ENCODE measurements at regions not wholly inside any gene's neighbourhood (a gene's known extent, or its start where the extent isn't known, plus 50 kb on each side); places are given as distances from the start of the nearest gene placed in this dataset.

- Histone ChIP-seq H3K4me3 (ENCODE audit: low read length, poor library complexity, severe bottlenecking) (no peak overlapping the region), H3K4me1 (ENCODE audit: insufficient read depth, low read length, poor library complexity, severe bottlenecking) (no peaks in the 10 kb centered on the region), H3K9me3 (ENCODE audit: insufficient read depth, low read depth, low read length) (no peaks in the 10 kb centered on the region), H3K9me2 (replicated peaks; ENCODE audit: low read depth, low read length) (no peaks in the 10 kb centered on the region), H3K9ac (ENCODE audit: low read depth, low read length, poor library complexity, severe bottlenecking) (no peak overlapping the region), H2AFZ (ENCODE audit: low read length) (no peak overlapping the region), H3K27me3 (ENCODE audit: insufficient read depth, low read length, poor library complexity, severe bottlenecking) (no peaks in the 10 kb centered on the region), H3F3A (ENCODE audit: low read depth) (no peaks in the 10 kb centered on the region), H3K4me2 (ENCODE audit: low read depth, low read length, poor library complexity, severe bottlenecking) (no peak overlapping the region), H4K20me1 (ENCODE audit: insufficient read depth, low read length, poor library complexity, severe bottlenecking) (no peaks in the 10 kb centered on the region), H3K79me2 (ENCODE audit: insufficient read depth, low read length) (no peaks in the 10 kb centered on the region), H3K36me3 (ENCODE audit: insufficient read depth, low read length) (no peaks in the 10 kb centered on the region)
- TF ChIP-seq, protein P1, sequence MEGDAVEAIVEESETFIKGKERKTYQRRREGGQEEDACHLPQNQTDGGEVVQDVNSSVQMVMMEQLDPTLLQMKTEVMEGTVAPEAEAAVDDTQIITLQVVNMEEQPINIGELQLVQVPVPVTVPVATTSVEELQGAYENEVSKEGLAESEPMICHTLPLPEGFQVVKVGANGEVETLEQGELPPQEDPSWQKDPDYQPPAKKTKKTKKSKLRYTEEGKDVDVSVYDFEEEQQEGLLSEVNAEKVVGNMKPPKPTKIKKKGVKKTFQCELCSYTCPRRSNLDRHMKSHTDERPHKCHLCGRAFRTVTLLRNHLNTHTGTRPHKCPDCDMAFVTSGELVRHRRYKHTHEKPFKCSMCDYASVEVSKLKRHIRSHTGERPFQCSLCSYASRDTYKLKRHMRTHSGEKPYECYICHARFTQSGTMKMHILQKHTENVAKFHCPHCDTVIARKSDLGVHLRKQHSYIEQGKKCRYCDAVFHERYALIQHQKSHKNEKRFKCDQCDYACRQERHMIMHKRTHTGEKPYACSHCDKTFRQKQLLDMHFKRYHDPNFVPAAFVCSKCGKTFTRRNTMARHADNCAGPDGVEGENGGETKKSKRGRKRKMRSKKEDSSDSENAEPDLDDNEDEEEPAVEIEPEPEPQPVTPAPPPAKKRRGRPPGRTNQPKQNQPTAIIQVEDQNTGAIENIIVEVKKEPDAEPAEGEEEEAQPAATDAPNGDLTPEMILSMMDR (conservative IDR thresholded peaks at IDR 0.05; ENCODE audit: low read length): no peak
- TF ChIP-seq EZH2phosphoT487 (IDR thresholded peaks at IDR 0.05; ENCODE audit: borderline replicate concordance): no peak
These were observed 104.8 kb upstream of the PLSCR5 start for GRCh38 chr3:146709969-146710368.

- Histone ChIP-seq H3K9me2 (replicated peaks; ENCODE audit: low read depth, low read length) (no peaks in the 10 kb centered on the region), H2AFZ (ENCODE audit: low read length) (no peak overlapping the region), H3K4me2 (ENCODE audit: low read depth, low read length, poor library complexity, severe bottlenecking) (no peak overlapping the region), H3F3A (ENCODE audit: low read depth) (no peaks in the 10 kb centered on the region), H3K36me3 (ENCODE audit: insufficient read depth, low read length) (no peaks in the 10 kb centered on the region), H3K4me1 (ENCODE audit: insufficient read depth, low read length, poor library complexity, severe bottlenecking) (no peaks in the 10 kb centered on the region), H3K4me3 (ENCODE audit: low read length, poor library complexity, severe bottlenecking) (no peak overlapping the region), H3K79me2 (ENCODE audit: insufficient read depth, low read length) (no peaks in the 10 kb centered on the region), H4K20me1 (ENCODE audit: insufficient read depth, low read length, poor library complexity, severe bottlenecking) (no peaks in the 10 kb centered on the region), H3K27me3 (ENCODE audit: insufficient read depth, low read length, poor library complexity, severe bottlenecking) (no peaks in the 10 kb centered on the region), H3K9me3 (ENCODE audit: insufficient read depth, low read depth, low read length) (no peaks in the 10 kb centered on the region), H3K9ac (ENCODE audit: low read depth, low read length, poor library complexity, severe bottlenecking) (no peak overlapping the region)
- TF ChIP-seq, protein P1 (conservative IDR thresholded peaks at IDR 0.05; ENCODE audit: low read length): no peak
- no peak for TF ChIP-seq EZH2phosphoT487 (IDR thresholded peaks at IDR 0.05; ENCODE audit: borderline replicate concordance)
These were observed 100.1 kb upstream of the PLSCR5 start for GRCh38 chr3:146705225-146705624.

GRCh38 chr3:146702237-146702636 lies 97.1 kb upstream of the PLSCR5 start:
- no peaks in the 10 kb centered on the region for H3K27me3 ChIP-seq (ENCODE audit: insufficient read depth, low read length, poor library complexity, severe bottlenecking)
- no peaks in the 10 kb centered on the region for H3K4me1 ChIP-seq (ENCODE audit: insufficient read depth, low read length, poor library complexity, severe bottlenecking)
- H4K20me1 ChIP-seq (ENCODE audit: insufficient read depth, low read length, poor library complexity, severe bottlenecking): no peaks in the 10 kb centered on the region
- no peaks in the 10 kb centered on the region for H3K36me3 ChIP-seq (ENCODE audit: insufficient read depth, low read length)
- H3K79me2 ChIP-seq (ENCODE audit: insufficient read depth, low read length): no peaks in the 10 kb centered on the region
- H3F3A ChIP-seq (ENCODE audit: low read depth): no peaks in the 10 kb centered on the region
- H3K4me2 ChIP-seq (ENCODE audit: low read depth, low read length, poor library complexity, severe bottlenecking): no peak overlapping the region
- no peaks in the 10 kb centered on the region for H3K9me2 ChIP-seq (replicated peaks; ENCODE audit: low read depth, low read length)
- TF ChIP-seq EZH2phosphoT487 (IDR thresholded peaks at IDR 0.05; ENCODE audit: borderline replicate concordance): no peak
- TF ChIP-seq, protein P1 (conservative IDR thresholded peaks at IDR 0.05; ENCODE audit: low read length): no peak
- H3K4me3 ChIP-seq (ENCODE audit: low read length, poor library complexity, severe bottlenecking): no peak overlapping the region
- H2AFZ ChIP-seq (ENCODE audit: low read length): no peak overlapping the region
- no peaks in the 10 kb centered on the region for H3K9me3 ChIP-seq (ENCODE audit: insufficient read depth, low read depth, low read length)
- H3K9ac ChIP-seq (ENCODE audit: low read depth, low read length, poor library complexity, severe bottlenecking): no peak overlapping the region
